GM12878 (cell line): ENCODE measurements at regions not wholly inside any gene's neighbourhood (a gene's known extent, or its start where the extent isn't known, plus 50 kb on each side); places are given as distances from the start of the nearest gene placed in this dataset.

ENCODE experiments used
- CREM ChIP-seq: IDR thresholded peaks from 2 replicates; pipeline ENCODE4 v1.6.1; 2014; ENCODE audit warnings: antibody characterized with exemption, low read depth
- FOXK2 ChIP-seq: fragments of 450-650 bp; IDR thresholded peaks from 2 replicates; pipeline ENCODE4 v1.6.1; 2017; ENCODE audit warnings: mild to moderate bottlenecking, moderate library complexity
- POLR2A ChIP-seq: IDR thresholded peaks from 2 replicates; pipeline ENCODE4 v1.6.1; 2011; ENCODE audit warnings: low read depth, mild to moderate bottlenecking, low read length
- POLR2AphosphoS5 ChIP-seq: IDR thresholded peaks from 2 replicates; pipeline ENCODE4 v1.6.1; 2011; ENCODE audit warnings: mild to moderate bottlenecking, low read length, inconsistent platforms
- SIN3A ChIP-seq: IDR thresholded peaks from 2 replicates; pipeline ENCODE4 v1.6.1; 2012; ENCODE audit warnings: low read depth, low read length, improper control_type of control experiment
- ZNF384 ChIP-seq: IDR thresholded peaks from 2 replicates; pipeline ENCODE4 v1.6.1; 2012; ENCODE audit warnings: low read depth, mild to moderate bottlenecking, low read length, improper control_type of control experiment, borderline replicate concordance
- TF ChIP-seq, protein P1 (sequence below): fragments of 450-650 bp; conservative IDR thresholded peaks from 2 replicates; pipeline ENCODE4 v1.6.1; 2017; ENCODE audit warnings: mild to moderate bottlenecking, moderate library complexity
- TF ChIP-seq, protein P2 (sequence below), 3 experiments: IDR thresholded peaks in 2 of 3; conservative IDR thresholded peaks in 1 of 3; 2 replicates each; pipeline ENCODE4 v1.5.1; 2011; ENCODE audit warnings: low read depth in 3 of 3, low read length in 3 of 3, mild to moderate bottlenecking in 3 of 3, control low read depth in 2 of 3, moderate library complexity in 2 of 3, inconsistent platforms in 1 of 3, mixed read lengths in 1 of 3; ENCODE audit not compliant: control insufficient read depth in 2 of 3, insufficient read depth in 1 of 3; ENCODE audit errors: extremely low read depth in 1 of 3

DNA sequence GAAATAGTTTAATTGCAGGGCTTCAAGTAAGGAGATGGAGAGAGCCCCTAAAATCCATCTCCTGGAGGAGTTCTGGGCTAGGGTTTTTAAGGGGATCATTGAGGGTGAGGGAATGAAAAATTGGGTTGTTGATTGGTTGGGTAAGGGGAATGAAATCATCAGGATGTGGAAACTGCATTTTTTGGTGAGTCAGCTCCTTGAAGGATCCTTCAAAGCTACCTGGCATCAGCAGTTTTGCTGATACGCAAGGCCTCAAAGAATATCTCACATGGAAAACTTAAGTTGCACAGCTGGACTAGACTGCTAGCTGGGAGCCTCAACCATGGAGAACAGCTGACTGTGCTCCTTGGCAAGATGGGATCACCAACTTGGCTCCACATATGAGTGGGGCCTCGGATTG, 136.7 kb downstream of the FGF10 start:
- TF ChIP-seq, protein P1, sequence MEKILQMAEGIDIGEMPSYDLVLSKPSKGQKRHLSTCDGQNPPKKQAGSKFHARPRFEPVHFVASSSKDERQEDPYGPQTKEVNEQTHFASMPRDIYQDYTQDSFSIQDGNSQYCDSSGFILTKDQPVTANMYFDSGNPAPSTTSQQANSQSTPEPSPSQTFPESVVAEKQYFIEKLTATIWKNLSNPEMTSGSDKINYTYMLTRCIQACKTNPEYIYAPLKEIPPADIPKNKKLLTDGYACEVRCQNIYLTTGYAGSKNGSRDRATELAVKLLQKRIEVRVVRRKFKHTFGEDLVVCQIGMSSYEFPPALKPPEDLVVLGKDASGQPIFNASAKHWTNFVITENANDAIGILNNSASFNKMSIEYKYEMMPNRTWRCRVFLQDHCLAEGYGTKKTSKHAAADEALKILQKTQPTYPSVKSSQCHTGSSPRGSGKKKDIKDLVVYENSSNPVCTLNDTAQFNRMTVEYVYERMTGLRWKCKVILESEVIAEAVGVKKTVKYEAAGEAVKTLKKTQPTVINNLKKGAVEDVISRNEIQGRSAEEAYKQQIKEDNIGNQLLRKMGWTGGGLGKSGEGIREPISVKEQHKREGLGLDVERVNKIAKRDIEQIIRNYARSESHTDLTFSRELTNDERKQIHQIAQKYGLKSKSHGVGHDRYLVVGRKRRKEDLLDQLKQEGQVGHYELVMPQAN = no peak
- TF ChIP-seq POLR2AphosphoS5 = no peak
- no peak for TF ChIP-seq SIN3A
- no peak for TF ChIP-seq FOXK2
- no peak for TF ChIP-seq POLR2A
- TF ChIP-seq ZNF384 = no peak
- no peak for TF ChIP-seq CREM
- TF ChIP-seq, protein P2, sequence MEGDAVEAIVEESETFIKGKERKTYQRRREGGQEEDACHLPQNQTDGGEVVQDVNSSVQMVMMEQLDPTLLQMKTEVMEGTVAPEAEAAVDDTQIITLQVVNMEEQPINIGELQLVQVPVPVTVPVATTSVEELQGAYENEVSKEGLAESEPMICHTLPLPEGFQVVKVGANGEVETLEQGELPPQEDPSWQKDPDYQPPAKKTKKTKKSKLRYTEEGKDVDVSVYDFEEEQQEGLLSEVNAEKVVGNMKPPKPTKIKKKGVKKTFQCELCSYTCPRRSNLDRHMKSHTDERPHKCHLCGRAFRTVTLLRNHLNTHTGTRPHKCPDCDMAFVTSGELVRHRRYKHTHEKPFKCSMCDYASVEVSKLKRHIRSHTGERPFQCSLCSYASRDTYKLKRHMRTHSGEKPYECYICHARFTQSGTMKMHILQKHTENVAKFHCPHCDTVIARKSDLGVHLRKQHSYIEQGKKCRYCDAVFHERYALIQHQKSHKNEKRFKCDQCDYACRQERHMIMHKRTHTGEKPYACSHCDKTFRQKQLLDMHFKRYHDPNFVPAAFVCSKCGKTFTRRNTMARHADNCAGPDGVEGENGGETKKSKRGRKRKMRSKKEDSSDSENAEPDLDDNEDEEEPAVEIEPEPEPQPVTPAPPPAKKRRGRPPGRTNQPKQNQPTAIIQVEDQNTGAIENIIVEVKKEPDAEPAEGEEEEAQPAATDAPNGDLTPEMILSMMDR (IDR thresholded peaks at IDR 0.05 in 2 of 3, conservative IDR thresholded peaks at IDR 0.05 in 1 of 3; ENCODE audit: control insufficient read depth in 2 of 3, extremely low read depth in 1 of 3, insufficient read depth in 1 of 3, low read depth in 3 of 3, low read length in 3 of 3) = no peak
